HT-29 (cell line): ENCODE measurements at regions not wholly inside any gene's neighbourhood (a gene's known extent, or its start where the extent isn't known, plus 50 kb on each side); places are given as distances from the start of the nearest gene placed in this dataset.
"Not testable (repeated sequence)": the region's sequence is repeated elsewhere in the genome, so short reads cannot be mapped to it uniquely, and the experiment has no call there.

Experiments used
- DNase-seq: peaks from one replicate; pipeline ENCODE4 v3.0.0-alpha.2; 2015; ENCODE audit warnings: low spot score

DNA sequence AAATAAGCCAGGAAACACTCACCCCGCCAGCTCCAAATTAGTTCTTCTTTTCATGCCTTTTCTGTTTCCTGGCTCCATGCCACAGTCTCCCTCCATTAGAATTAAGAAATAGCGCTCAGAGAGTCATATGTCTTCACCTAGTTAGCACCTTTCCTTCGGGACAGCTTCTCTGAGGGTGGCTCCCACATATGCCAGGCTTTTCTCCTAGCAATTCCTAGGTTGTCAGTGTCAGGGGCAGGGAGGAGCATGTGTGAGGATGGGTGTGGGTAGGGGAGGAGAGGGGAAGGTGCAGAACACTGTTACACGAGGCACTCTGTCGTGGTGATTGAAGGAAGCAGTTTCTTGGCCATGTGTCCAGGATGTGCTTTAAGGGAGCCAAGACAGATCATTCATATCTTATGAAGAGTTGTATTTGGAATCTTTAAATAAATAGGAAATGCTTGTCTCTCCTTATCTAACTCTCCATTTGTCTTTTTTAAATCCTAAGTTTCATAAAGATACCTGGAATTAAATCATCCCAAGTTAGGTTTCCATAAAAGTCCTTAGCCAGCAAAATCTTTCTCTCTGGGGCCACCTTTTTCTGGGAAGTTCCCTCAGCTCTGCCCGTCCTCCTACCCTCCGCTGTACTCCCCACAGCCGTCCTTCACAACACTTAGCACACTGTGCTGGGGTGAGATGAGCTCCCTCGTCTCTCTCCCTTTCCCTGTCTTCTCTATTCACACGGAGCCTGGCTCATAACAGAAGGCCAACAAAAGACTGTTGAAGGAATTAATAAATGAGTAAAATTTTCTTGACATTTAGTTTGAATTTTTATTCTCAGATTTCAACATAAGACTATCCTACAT is 361.0 kb downstream of the CD83 start:
- no peak for DNase-seq

- not testable (repeated sequence) for DNase-seq
Observed at GRCh38 chr6:14481946-14482345, 364.4 kb downstream of the CD83 start.

- DNase-seq, result no peak
Observed at GRCh38 chr6:14487625-14488024, 370.1 kb downstream of the CD83 start.

DNA sequence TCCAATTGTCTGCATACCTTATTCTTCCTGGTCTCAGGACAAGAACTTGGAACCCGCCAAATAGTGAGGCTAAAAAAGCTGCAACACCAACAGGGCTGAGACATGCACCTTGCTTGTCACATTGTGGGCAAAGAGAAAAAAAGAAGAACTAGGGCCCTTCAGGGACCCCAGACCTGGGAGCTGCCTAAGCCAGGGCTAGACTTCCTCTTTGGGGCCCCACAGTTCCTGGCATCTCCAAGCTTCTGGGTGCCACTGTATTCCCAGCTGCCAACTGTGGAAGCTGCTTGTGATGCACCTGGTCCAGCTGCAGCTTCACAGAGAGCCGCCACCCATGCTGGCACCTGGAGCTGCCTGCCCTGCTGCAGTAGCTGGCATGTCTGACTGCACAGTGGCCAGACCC is 370.6 kb downstream of the CD83 start:
- no peak for DNase-seq

GRCh38 chr6:14489445-14489844 is 371.9 kb downstream of the CD83 start:
- no peak for DNase-seq

DNA sequence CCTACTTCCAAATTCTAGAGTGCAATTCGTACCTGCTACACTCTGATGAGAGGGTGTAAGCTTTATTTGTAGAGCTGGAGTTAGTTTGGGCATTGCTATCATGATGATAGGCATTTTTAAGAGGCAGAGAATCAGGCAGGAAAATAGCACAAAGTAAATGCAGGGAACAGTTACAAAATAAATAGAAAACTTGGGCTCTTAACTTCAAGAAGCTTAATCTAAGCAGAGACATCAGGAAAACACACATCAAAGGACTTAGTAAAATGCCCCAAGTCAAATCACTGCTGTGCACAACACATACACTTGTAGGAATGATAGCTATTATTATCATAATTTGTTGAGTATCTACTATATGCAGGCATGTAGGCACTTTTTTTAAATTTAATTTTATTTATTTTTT is 381.2 kb downstream of the CD83 start:
- DNase-seq, result no peak

- no peak for DNase-seq
Observed at GRCh38 chr6:14499309-14499708, 381.7 kb downstream of the CD83 start.

- DNase-seq, result no peak
Observed at GRCh38 chr6:14499841-14500240, 382.3 kb downstream of the CD83 start.

DNA sequence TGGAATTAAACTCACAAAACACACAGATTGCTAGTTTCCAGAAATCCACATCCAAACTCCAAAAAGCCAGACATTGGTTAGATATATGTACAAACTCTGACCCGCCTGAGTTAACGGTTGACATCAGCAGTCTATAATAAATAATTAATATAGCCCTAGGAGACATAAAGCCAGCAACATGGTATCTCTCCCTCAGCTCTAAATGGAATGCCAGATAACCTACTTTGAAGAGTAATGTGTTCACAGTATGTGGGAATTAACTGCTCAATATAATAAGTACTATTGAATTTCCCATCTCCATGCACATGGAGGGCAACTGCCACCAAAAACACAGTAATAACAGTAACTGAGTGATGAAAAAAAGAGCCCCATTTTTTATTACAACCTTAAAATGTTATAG is 383.2 kb downstream of the CD83 start:
- DNase-seq, result no peak

GRCh38 chr6:14501240-14501639 is 383.7 kb downstream of the CD83 start:
- no peak for DNase-seq

GRCh38 chr6:14501914-14502313 is 384.3 kb downstream of the CD83 start:
- DNase-seq, result no peak

DNA sequence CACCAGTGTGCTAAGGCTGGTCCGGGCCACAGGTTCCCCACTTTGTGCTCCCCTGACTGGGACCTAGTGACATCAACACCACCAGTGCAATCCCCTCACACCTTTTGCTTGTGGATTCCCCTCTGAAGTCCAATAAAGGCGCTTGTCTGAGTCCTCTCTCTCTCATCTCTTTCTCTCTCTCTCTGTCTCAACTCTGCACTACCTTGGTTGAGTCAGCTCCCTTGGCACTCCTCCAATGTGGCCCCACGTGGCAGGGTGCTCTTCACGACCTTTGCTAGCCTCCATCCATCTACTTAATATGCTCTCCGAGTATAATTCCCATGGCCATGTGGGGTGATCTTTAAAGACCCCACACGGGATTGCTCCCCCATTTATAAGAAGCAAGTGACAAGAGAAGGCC is 385.0 kb downstream of the CD83 start:
- DNase-seq, result peak; percentile 5

GRCh38 chr6:14505401-14505800 is 387.8 kb downstream of the CD83 start:
- DNase-seq, result no peak

DNA sequence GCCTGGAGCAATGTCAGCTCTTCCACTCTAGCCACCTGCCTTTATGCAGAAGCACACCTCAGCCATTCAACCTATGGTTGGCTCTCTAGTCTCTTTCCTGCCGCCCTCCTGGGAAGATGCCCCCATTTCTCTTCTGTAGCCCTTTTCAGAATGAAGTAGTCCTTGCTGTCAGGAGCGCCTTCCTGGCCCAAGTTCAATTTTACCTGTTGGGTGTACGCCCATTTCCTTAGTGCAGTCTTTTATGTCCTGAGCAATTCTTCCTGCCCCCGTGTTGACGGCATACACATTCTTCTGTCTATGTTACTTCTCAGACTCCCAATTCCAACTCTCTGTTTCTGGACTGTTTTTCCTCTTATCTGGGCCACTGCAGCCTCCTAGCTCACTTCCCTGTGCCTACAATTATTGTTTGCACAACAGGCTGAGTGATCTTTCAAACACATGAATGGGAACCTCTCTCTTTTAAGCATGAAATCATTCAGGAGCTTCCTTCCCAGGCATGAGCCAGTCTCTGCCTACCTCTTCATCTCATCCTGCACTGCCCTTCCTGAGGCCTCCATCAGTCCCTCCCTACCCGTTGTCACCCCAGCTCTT is 389.2 kb downstream of the CD83 start:
- no peak for DNase-seq

DNA sequence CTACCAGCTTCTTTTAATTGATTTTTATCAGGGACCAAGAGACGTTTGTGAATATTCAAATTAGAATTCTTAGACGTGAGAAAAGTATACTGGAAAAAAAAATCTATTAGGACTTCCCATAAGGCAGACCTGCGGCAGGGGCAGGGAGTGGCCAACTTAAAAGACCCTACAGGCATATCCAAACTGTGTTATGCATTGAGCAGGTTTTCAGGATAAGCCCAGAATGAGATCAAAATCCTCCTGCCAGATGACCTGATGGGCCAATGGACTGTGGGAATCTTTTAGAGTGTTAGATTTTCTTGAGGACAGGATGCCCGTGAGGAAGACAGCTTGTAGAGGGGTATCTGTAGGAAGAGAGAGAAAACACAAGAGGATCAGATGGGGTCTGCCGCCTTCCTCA is 391.5 kb downstream of the CD83 start:
- no peak for DNase-seq

DNA sequence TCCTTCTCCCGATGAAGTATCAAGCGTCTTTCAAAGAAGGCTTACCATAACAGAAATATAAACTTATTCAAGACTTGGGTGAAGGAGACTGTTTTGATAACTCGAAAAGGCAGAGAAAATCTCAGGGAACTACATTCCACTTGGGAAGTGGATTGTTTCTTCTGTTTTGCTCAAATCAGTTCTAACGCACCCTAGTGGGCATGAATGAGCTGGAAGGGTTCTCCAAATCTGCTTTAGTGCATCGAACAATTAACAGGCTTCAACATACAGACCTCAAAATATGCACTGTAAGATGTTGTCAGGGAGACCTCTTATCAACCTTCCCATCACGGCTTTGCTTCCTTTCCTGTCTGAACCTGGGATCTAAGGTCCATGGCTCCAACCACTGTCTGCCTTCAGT is 392.5 kb downstream of the CD83 start:
- DNase-seq, result peak; percentile 2

DNA sequence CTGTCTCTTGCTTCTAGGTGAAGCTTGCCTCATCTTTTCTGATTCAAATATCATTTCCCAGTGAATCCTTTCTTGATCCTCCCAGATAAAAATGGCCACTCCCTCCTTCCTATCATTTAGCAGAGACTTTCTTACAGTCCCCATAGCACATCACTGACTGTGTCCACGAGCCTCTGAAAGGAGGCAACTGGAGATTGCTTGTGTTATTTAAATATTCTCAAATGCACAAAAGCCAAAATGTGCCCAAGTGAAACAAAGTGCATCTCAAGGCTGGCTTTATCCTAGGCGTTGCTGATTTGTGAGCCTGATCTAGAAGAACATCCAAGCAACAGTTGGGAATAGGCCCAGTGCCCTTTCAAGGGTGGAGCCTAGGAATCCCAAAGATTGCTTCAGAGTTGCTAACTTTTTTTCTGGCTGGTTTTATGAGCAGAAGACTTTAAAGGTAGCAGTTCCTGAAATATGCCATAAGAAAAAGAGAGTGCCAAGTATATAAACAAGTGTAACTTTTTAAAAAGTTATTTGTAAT is 393.6 kb downstream of the CD83 start:
- DNase-seq, result no peak

- DNase-seq, result no peak
Observed at GRCh38 chr6:14512246-14512645, 394.7 kb downstream of the CD83 start.

GRCh38 chr6:14513496-14514393 is 396.2 kb downstream of the CD83 start:
- DNase-seq, result no peak

GRCh38 chr6:14516956-14517355 is 399.4 kb downstream of the CD83 start:
- no peak for DNase-seq

GRCh38 chr6:14517516-14518105 is 400.0 kb downstream of the CD83 start:
- no peak for DNase-seq
